GM18498 (cell line): ENCODE measurements at regions not wholly inside any gene's neighbourhood (a gene's known extent, or its start where the extent isn't known, plus 50 kb on each side); places are given as distances from the start of the nearest gene placed in this dataset.
"Not testable (repeated sequence)": the region's sequence is repeated elsewhere in the genome, so short reads cannot be mapped to it uniquely, and the experiment has no call there.

Experiments
- ATAC-seq: cut with Tn5 transposase; IDR thresholded peaks from one replicate; pipeline ENCODE4 v1.9.1; 2021; ENCODE audit warnings: mild to moderate bottlenecking, moderate library complexity; ENCODE audit not compliant: unreplicated experiment

GRCh38 chr2:198917926-198918720, 539.6 kb downstream of the SATB2 start:
- no peak for ATAC-seq

DNA sequence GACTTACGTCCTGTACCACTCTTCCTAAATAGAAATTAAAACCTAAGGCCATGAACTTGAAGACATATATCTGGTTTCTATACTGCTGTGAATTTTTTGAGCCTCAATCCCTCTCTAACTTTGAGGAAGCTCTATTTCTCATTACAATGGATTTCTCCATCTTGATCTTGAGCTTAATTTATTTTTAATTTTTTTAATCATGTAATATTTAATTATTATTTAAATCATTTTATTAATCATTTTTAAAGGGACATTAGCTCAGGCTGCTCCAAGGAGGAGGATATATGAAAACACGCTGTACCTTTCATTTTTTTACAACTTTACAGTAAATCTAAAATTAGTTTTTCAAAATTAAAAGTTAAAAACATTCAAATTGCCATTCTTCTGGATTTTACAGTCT, 540.5 kb downstream of the SATB2 start:
- no peak for ATAC-seq

GRCh38 chr2:198916548-198917080, 541.1 kb downstream of the SATB2 start:
- no peak for ATAC-seq

- ATAC-seq, result peak; percentile 99
These were observed 544.2 kb downstream of the SATB2 start for GRCh38 chr2:198913394-198914152.

DNA sequence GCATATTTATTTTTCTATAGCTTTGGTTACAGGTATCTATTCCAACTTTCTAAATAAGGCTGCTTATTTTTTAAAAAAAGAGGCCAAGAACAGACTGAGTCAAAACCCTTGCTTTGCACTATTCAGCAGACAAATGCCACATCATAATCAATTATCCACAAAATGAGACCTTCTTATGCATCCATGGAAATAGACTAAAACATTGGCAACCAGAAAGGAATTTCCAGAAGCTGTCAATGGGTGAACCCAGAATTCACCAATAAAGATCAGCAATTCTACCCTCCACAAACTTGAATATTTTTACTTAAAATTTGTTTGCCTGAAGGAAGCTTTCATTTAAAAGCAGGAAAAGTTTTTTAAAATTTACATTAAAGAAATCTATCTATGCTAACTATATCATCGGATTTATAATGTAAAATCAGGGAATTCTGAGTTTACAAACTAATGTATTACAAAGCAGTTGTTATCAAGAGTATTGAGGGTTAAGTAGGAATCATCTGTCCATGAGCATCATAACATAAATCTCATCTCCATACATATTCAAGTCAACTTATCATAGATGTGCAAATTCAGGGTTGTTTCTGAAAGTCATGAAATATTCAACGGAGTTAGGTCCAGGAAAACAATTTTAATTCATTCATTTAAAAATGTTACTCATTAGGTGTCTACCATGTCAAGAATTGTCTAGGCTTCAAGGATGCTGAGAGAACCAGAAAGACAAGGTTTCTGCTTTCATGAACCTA, 548.0 kb downstream of the SATB2 start:
- no peak for ATAC-seq

GRCh38 chr2:198905881-198906612, 551.7 kb downstream of the SATB2 start:
- ATAC-seq, result peak; percentile 68

DNA sequence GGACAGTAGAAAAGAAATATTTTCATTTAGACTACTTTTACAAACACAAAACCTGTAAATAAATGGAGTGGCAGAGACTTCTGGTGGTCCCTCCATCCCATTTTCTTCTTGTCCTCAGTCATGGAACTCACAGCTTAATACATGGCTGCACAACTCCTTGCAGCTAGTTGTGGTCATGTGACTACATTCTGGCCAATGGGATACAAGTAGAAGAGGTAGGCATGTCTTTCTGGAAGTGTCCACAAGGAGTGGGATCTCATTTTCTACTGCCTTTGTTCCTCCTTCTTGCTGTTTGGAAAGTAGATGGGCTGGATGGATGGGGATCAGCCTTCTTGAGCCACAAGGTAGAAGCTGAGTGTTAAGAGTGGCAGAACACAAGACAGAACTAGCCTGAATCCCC, 555.8 kb downstream of the SATB2 start:
- no peak for ATAC-seq

DNA sequence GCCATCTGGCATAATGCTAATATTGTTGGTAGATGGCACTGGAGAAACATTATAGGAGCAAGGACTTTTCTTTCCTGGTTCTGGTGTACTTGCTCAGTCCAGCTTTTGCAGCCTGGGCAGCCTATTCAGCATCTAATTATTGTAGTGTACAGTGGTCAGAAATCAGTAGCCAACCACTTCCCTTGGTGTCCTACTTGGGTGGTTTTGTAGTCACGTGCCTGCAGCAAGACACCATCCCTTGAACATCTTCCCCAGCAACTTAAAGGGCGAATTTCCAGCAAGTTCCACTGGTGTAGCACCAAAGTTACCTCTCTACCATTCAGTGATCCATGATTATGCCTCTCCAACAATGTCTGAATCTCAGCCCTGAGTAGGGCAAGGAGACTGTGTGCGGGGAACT, 557.6 kb downstream of the SATB2 start:
- no peak for ATAC-seq

DNA sequence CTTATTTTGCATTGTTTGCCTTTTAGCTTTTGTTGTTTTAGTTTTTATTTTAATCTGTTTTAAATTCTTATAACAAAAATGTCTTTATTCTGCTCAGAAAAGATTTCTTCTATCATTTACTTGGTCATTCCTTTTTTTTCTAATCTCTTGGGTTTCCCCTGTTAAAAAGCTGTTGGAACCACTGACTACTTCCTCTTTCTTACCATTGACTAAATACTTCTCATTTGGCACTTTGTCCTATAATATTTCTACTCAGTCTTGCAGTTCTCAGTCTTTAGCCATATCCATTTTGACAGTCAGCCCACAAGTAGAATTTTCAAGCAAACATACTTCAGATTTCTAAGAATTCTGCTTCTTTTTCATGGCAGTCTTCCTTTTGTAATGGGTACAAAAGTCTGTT, 567.2 kb downstream of the SATB2 start:
- peak; percentile 66 for ATAC-seq

DNA sequence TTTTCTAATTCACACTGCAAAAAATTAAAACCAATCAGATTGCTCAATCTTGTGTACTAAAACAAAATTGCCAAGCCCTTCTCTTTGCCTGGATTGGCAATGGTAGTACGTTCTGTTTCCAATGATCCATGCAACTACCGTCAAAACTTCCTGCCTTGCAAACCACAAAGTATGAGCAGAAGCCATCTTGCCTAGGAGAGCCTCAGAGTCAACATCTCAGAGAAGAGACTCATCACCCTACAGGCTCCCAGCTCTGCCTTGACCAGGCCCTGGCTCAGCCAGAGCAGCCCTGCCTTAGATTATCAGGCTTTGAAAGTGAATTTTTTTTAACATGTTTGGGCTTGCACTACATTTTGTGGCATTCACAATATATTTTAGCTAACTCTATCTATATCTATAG, 574.1 kb downstream of the SATB2 start:
- ATAC-seq, result no peak

DNA sequence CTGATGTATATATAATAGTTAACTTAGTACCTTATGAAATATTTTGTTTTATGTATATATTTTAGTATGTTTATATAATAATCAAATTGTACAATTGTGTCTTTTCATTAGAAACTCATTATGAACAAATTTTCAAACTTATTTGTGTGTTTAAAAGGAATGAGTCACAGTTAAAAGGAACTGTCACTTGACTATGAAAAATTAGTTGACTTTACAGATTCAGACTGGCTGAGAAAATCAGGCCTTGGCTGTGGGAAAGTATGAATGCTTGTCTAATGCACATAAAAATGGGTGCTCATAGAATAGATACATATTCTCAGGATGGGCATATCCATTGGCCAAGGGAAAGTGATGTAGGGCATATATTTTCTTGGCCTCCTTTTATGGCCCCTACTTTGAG, 576.8 kb downstream of the SATB2 start:
- no peak for ATAC-seq

GRCh38 chr2:198880421-198880820, 577.3 kb downstream of the SATB2 start:
- ATAC-seq, result no peak

DNA sequence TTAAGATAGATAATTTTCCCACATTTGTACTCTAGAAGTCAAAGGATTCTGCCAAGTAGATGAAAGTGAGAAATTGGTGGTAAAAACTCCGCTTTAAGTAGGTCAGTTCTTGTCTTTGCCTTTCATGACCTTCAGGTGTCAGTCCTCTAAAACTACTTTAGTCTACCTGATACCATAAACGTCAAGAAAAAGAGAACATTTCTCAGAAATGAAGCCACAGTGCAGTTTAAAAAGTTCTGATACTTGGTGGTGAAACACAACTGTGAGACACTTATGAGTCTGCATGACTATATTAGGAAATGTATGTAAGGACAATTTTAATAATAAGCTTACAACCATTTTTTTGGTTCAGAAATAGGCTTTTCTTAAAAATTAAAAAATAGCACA, 583.3 kb downstream of the SATB2 start:
- ATAC-seq, result peak; percentile 70

DNA sequence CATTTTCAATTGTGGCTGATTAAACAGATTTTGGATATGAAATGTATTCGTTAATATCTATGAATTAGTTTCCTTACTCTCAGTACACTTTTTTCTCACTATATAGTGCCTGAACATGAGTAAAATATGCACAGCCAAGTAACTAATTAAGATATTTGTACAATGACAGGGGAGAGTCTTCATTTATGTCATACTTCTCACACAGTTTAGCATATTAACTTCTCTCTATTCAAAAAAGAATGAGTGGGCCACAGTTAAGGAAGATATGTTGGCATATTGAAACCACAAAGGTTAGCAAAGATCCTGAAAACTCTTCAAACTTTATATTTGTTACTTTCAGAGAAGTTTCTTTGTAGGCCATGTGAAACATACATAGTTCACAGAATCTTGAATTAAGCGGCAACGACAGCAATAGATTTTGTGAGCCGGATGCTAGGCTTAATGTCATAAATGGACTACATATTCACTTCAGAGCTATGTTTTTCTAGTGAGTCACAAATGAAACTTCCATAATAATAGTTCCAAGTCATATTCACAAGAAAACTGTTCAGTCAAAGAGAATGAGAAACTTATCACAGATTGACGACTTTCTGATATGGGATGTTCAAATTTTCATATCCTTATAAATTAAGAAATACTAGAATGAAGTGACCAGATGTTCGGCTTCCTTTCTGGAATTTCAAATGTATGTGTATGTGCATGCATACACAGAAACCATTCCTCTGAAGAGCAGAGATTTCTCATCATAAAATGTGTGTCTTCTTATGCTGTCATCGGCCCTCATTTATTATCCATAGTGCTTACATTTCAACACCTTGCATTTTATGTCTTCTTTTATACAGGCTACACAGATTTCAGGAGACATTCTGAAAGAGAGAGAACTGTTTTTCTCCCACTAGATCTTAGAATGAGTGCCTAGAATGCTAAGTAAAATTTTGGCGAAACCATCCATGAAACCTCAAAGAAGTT, 584.0 kb downstream of the SATB2 start:
- peak; percentile 36 for ATAC-seq

GRCh38 chr2:198863655-198864054, 594.1 kb downstream of the SATB2 start:
- no peak for ATAC-seq

DNA sequence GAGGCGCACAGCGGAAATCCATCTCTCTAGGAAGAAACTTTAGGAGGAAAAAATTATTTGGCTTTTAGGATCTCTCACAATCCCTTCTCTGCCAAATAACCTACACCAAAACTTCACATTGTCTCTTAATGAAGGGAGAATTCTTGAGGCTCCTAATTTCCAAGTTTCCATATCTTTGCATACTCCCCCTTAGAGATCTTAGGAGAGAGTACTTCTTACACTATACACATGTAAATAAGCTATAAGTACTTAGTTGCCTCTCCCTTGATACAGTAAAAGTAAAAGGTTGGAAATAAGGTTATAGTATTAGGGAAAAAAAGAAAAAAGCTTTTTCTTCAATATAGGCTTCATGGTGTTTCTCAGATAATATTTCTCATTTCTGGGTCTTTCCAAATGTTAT, 596.7 kb downstream of the SATB2 start:
- ATAC-seq, result no peak

GRCh38 chr2:198857246-198857645, 600.5 kb downstream of the SATB2 start:
- ATAC-seq, result no peak

- ATAC-seq, result not testable (repeated sequence)
These were observed 602.0 kb downstream of the SATB2 start for GRCh38 chr2:198855746-198856145.

DNA sequence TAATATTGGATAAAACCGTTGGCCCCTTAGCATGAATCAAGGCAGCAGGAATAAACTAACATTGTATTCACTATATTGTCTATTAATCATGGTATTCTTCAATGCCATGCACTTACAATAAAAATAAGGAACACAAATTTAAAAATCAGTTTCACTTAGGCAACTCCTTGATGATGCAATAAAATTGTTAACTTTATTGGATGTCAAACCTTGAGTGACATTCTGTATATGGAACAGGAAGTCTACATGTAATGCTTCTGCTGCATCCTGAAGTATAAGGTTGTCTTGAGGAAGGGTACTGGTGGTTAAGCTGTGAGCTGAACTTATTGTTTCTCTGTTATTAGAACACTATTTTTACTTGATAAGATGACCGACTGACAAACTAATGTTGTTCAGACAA, 605.5 kb downstream of the SATB2 start:
- no peak for ATAC-seq

GRCh38 chr2:198825534-198825933, 632.2 kb downstream of the SATB2 start:
- no peak for ATAC-seq
